SK-N-MC (cell line): ENCODE measurements at regions not wholly inside any gene's neighbourhood (a gene's known extent, or its start where the extent isn't known, plus 50 kb on each side); places are given as distances from the start of the nearest gene placed in this dataset.

Source experiments
- EZH2 ChIP-seq: fragments of 200-600 bp; sonication (generic); IDR thresholded peaks from one replicate; pipeline ENCODE4 v1.6.1; 2017; ENCODE audit warnings: antibody characterized with exemption
- POLR2AphosphoS5 ChIP-seq: IDR thresholded peaks from 2 replicates; pipeline ENCODE4 v1.6.1; 2012; ENCODE audit warnings: mild to moderate bottlenecking, low read depth, low read length, borderline replicate concordance

GRCh38 chr2:122610948-122611609 is 855.6 kb downstream of the TSN start:
- TF ChIP-seq EZH2 (no peak), POLR2AphosphoS5 (no peak)
